GM23338 (cell line): ENCODE measurements at regions not wholly inside any gene's neighbourhood (a gene's known extent, or its start where the extent isn't known, plus 50 kb on each side); places are given as distances from the start of the nearest gene placed in this dataset.

ENCODE experiments used
- ATAC-seq: fragments of 200-7000 bp; cut with Tn5 transposase; 3 replicates; pipeline ENCODE4 v1.9.1; 2020
- DNase-seq: peaks from one replicate; pipeline ENCODE4 v3.0.0-alpha.2; 2015; ENCODE audit warnings: low spot score
- H2AFZ ChIP-seq: fragments of 200-600 bp; sonication (generic); 2 replicates; pipeline ENCODE4 v1.8.0; 2016; ENCODE audit warnings: antibody characterized with exemption, mild to moderate bottlenecking, moderate library complexity
- H3F3A ChIP-seq: fragments of 200-600 bp; sonication (generic); replicated peaks from 2 replicates; pipeline ENCODE4 v1.8.0; 2017; ENCODE audit warnings: antibody characterized with exemption, mixed run types, low read depth
- H3K27ac ChIP-seq: fragments of 200-600 bp; sonication (generic); 2 replicates; pipeline ENCODE4 v1.6.1; 2016; ENCODE audit warnings: low read depth
- H3K27me3 ChIP-seq: fragments of 200-600 bp; sonication (generic); 2 replicates; pipeline ENCODE4 v1.8.0; 2016; ENCODE audit warnings: mild to moderate bottlenecking, mixed run types, moderate library complexity; ENCODE audit not compliant: insufficient read depth
- H3K36me3 ChIP-seq: fragments of 200-600 bp; sonication (generic); 2 replicates; pipeline ENCODE4 v1.8.0; 2016; ENCODE audit warnings: mild to moderate bottlenecking; ENCODE audit not compliant: insufficient read depth
- H3K4me1 ChIP-seq: fragments of 200-600 bp; sonication (generic); 2 replicates; pipeline ENCODE4 v1.8.0; 2016; ENCODE audit warnings: mild to moderate bottlenecking, moderate library complexity; ENCODE audit not compliant: insufficient read depth
- H3K4me2 ChIP-seq: fragments of 200-600 bp; sonication (generic); 2 replicates; pipeline ENCODE4 v1.7.1; 2017; ENCODE audit warnings: mixed run types
- H3K4me3 ChIP-seq: fragments of 200-600 bp; sonication (generic); 2 replicates; pipeline ENCODE4 v1.6.1; 2016; ENCODE audit warnings: mixed run types
- H3K79me2 ChIP-seq: fragments of 200-600 bp; sonication (generic); replicated peaks from 2 replicates; pipeline ENCODE4 v1.8.0; 2017; ENCODE audit warnings: mild to moderate bottlenecking; ENCODE audit not compliant: insufficient read depth
- H3K9me2 ChIP-seq: fragments of 200-600 bp; sonication (generic); 2 replicates; pipeline ENCODE4 v1.8.0; 2017; ENCODE audit not compliant: insufficient read depth
- H4K20me1 ChIP-seq: fragments of 200-600 bp; sonication (generic); replicated peaks from 2 replicates; pipeline ENCODE4 v1.8.0; 2017; ENCODE audit warnings: mild to moderate bottlenecking; ENCODE audit not compliant: insufficient read depth
- H3K27ac Mint-ChIP-seq: 2 replicates; pipeline ENCODE4 v1.8.0; 2020; ENCODE audit warnings: inconsistent platforms, mild to moderate bottlenecking, moderate library complexity, mixed read lengths
- H3K27me3 Mint-ChIP-seq: 3 replicates; pipeline ENCODE4 v1.8.0; 2022; ENCODE audit warnings: low read depth, mild to moderate bottlenecking, moderate library complexity, mixed read lengths, inconsistent platforms; ENCODE audit not compliant: insufficient read depth, poor library complexity
- H3K36me3 Mint-ChIP-seq: 3 replicates; pipeline ENCODE4 v1.8.0; 2021; ENCODE audit warnings: low read depth, mild to moderate bottlenecking, inconsistent platforms, moderate library complexity, mixed read lengths
- H3K4me1 Mint-ChIP-seq: 3 replicates; pipeline ENCODE4 v1.8.0; 2020; ENCODE audit warnings: mild to moderate bottlenecking, inconsistent platforms, mixed read lengths
- H3K4me3 Mint-ChIP-seq: 3 replicates; pipeline ENCODE4 v1.8.0; 2021; ENCODE audit warnings: moderate library complexity, mild to moderate bottlenecking, inconsistent platforms, mixed read lengths
- H3K9me3 Mint-ChIP-seq: 3 replicates; pipeline ENCODE4 v1.8.0; 2020; ENCODE audit warnings: moderate library complexity, mild to moderate bottlenecking, inconsistent platforms, mixed read lengths
- CREB1 ChIP-seq: fragments of 250-450 bp; sonication (Bioruptor Pico); IDR thresholded peaks from 2 replicates; pipeline ENCODE4 v1.5.0; 2020; ENCODE audit warnings: low read depth, mild to moderate bottlenecking, moderate library complexity
- CTCF ChIP-seq, 2 experiments: fragments of 200-600 bp in 1 of 2; sonication (generic) in 1 of 2; conservative IDR thresholded peaks; 2 replicates each; pipeline versions ENCODE4 v1.5.1 to v1.6.1; 2016 to 2017; ENCODE audit warnings: antibody characterized with exemption in 2 of 2, low read depth in 2 of 2, mild to moderate bottlenecking in 2 of 2, moderate library complexity in 1 of 2
- ETS1 ChIP-seq: IDR thresholded peaks from 2 replicates; pipeline ENCODE4 v1.6.1; 2016; ENCODE audit warnings: antibody characterized with exemption
- EZH2 ChIP-seq: fragments of 200-600 bp; sonication (generic); IDR thresholded peaks from one replicate; pipeline ENCODE4 v1.8.0; 2017; ENCODE audit warnings: antibody characterized with exemption, mild to moderate bottlenecking, low read depth; ENCODE audit not compliant: unreplicated experiment
- EZH2phosphoT487 ChIP-seq: fragments of 200-600 bp; sonication (generic); IDR thresholded peaks from one replicate; pipeline ENCODE4 v1.8.1; 2018; ENCODE audit warnings: antibody characterized with exemption; ENCODE audit not compliant: unreplicated experiment
- JUNB ChIP-seq: IDR thresholded peaks from one replicate; pipeline ENCODE4 v1.6.1; 2016; ENCODE audit warnings: antibody characterized with exemption; ENCODE audit not compliant: unreplicated experiment
- NANOG ChIP-seq: IDR thresholded peaks from 2 replicates; pipeline ENCODE4 v1.6.1; 2016; ENCODE audit warnings: antibody characterized with exemption, borderline replicate concordance
- POLR2AphosphoS5 ChIP-seq: IDR thresholded peaks from 2 replicates; pipeline ENCODE4 v1.6.1; 2016; ENCODE audit warnings: antibody characterized with exemption, low read depth
- REST ChIP-seq: IDR thresholded peaks from one replicate; pipeline ENCODE4 v1.6.1; 2018; ENCODE audit warnings: antibody characterized with exemption; ENCODE audit not compliant: unreplicated experiment
- STAT1 ChIP-seq: IDR thresholded peaks from one replicate; pipeline ENCODE4 v1.6.1; 2016; ENCODE audit warnings: antibody characterized with exemption; ENCODE audit not compliant: unreplicated experiment
- ZNF114 ChIP-seq: fragments of 250-450 bp; sonication (Bioruptor Pico); IDR thresholded peaks from 2 replicates; pipeline ENCODE4 v1.5.0; 2020; ENCODE audit warnings: mild to moderate bottlenecking, moderate library complexity
- ZNF331 ChIP-seq: fragments of 250-450 bp; sonication (Bioruptor Pico); IDR thresholded peaks from 2 replicates; pipeline ENCODE4 v1.5.0; 2020; ENCODE audit warnings: low read depth, mild to moderate bottlenecking, moderate library complexity
- ZNF462 ChIP-seq: fragments of 250-450 bp; sonication (Bioruptor Pico); IDR thresholded peaks from 2 replicates; pipeline ENCODE4 v1.5.0; 2020; ENCODE audit warnings: mild to moderate bottlenecking, moderate library complexity

- Mint-ChIP-seq H3K36me3 (no peaks in the 10 kb centered on the region; the same call in 2 of the 3 replicates), H3K27me3 (no peaks in the 10 kb centered on the region), H3K9me3 (no peaks in the 10 kb centered on the region), H3K4me1 (peaks cover 16% of the 10 kb centered on the region), H3K4me3 (no peak overlapping the region), H3K27ac (no peak overlapping the region)
- peaks cover 18% of the 10 kb centered on the region for H3K4me1 ChIP-seq
- no peaks in the 10 kb centered on the region for H3K36me3 ChIP-seq
- TF ChIP-seq NANOG (no peak), STAT1 (no peak), EZH2 (no peak), JUNB (no peak), REST (no peak), CREB1 (CRISPR knock-in tag) (no peak), CTCF (conservative IDR thresholded peaks at IDR 0.05; ENCODE audit: low read depth in 2 of 2) (no peak), POLR2AphosphoS5 (no peak), ZNF462 (CRISPR knock-in tag) (no peak), ETS1 (no peak), ZNF331 (CRISPR knock-in tag) (no peak), ZNF114 (CRISPR knock-in tag) (no peak), EZH2phosphoT487 (no peak)
- no peak overlapping the region for H3K27ac ChIP-seq
- ATAC-seq (no peak), DNase-seq (no peak)
- no peak overlapping the region for H3K4me2 ChIP-seq
- no peak overlapping the region for H2AFZ ChIP-seq
- no peak overlapping the region for H3K4me3 ChIP-seq
- no peaks in the 10 kb centered on the region for H3K79me2 ChIP-seq
- H3F3A ChIP-seq, result no peaks in the 10 kb centered on the region
- H3K9me2 ChIP-seq, result 0 out of 2 replicates have a peak, but pooled peaks cover 3% of the 10 kb centered on the region
- H3K27me3 ChIP-seq, result no peaks in the 10 kb centered on the region
- H4K20me1 ChIP-seq, result no peaks in the 10 kb centered on the region
These were observed 231.2 kb downstream of the ATP23 start for GRCh38 chr12:58172433-58173073.
